HEK293 (cell line): ENCODE measurements at regions not wholly inside any gene's neighbourhood (a gene's known extent, or its start where the extent isn't known, plus 50 kb on each side); places are given as distances from the start of the nearest gene placed in this dataset.

Experiments used
- CTCF ChIA-PET: fragments of 350-600 bp; formaldehyde crosslinking; extraction: SDS; loops from one replicate; lab custom pipeline; 2021; ENCODE audit warnings: antibody characterized with exemption; lab: Yijun Ruan, JAX
- POLR2A ChIA-PET: fragments of 300-600 bp; formaldehyde crosslinking; extraction: SDS; loops from one replicate; lab custom pipeline; 2020; ENCODE audit warnings: antibody characterized with exemption, inconsistent platforms; lab: Yijun Ruan, JAX
- H3K27ac ChIP-seq: fragments of 200-500 bp; sonication (Bioruptor generic); 2 replicates; pipeline ENCODE4 v1.5.1; 2014; ENCODE audit warnings: low read depth, low read length, control low read depth, inconsistent platforms; ENCODE audit errors: extremely low read depth
- H3K36me3 ChIP-seq, 2 experiments: fragments of 200-500 bp in 1 of 2; sonication (Bioruptor generic) in 1 of 2; 1 replicate in 1 of 2; 2 replicates in 1 of 2; pipeline ENCODE4 v1.5.1; 2014 to 2017; ENCODE audit warnings: inconsistent platforms in 2 of 2, low read length in 2 of 2; ENCODE audit not compliant: control insufficient read depth in 2 of 2, insufficient read depth in 1 of 2
- H3K4me1 ChIP-seq: fragments of 200-500 bp; sonication (Bioruptor generic); 2 replicates; pipeline ENCODE4 v1.5.1; 2014; ENCODE audit warnings: mild to moderate bottlenecking, low read length, inconsistent platforms; ENCODE audit not compliant: control insufficient read depth, insufficient read depth
- H3K4me3 ChIP-seq: 2 replicates; pipeline ENCODE4 v1.5.1; 2011; ENCODE audit warnings: low read depth, mild to moderate bottlenecking, control low read depth, low read length, moderate library complexity
- H3K9me3 ChIP-seq: fragments of 200-500 bp; sonication (Bioruptor generic); 2 replicates; pipeline ENCODE4 v1.5.1; 2014; ENCODE audit warnings: low read depth, low read length, inconsistent platforms; ENCODE audit not compliant: control insufficient read depth, insufficient read depth
- BCL11A ChIP-seq: fragments of 450-650 bp; formaldehyde crosslinking; IDR thresholded peaks from 2 replicates; pipeline ENCODE4 v1.5.1; 2016; ENCODE audit warnings: low read depth, missing biosample characterization, missing genetic modification characterization
- BCL6B ChIP-seq: fragments of 450-650 bp; formaldehyde crosslinking; IDR thresholded peaks from 2 replicates; pipeline ENCODE4 v1.5.1; 2017; ENCODE audit warnings: missing biosample characterization, missing genetic modification characterization
- CTCF ChIP-seq: fragments of 450-650 bp; formaldehyde crosslinking; IDR thresholded peaks from 2 replicates; pipeline ENCODE4 v1.5.1; 2016; ENCODE audit warnings: missing biosample characterization, missing genetic modification characterization
- FEZF1 ChIP-seq: fragments of 450-650 bp; formaldehyde crosslinking; IDR thresholded peaks from 2 replicates; pipeline ENCODE4 v1.5.1; 2016; ENCODE audit warnings: missing biosample characterization, missing genetic modification characterization
- KLF8 ChIP-seq: fragments of 450-650 bp; formaldehyde crosslinking; IDR thresholded peaks from 2 replicates; pipeline ENCODE4 v1.5.1; 2016; ENCODE audit warnings: missing biosample characterization, missing genetic modification characterization
- MZF1 ChIP-seq: fragments of 450-650 bp; formaldehyde crosslinking; IDR thresholded peaks from 2 replicates; pipeline ENCODE4 v1.5.1; 2017; ENCODE audit warnings: missing biosample characterization, missing genetic modification characterization, borderline replicate concordance
- PRDM6 ChIP-seq: fragments of 450-650 bp; formaldehyde crosslinking; IDR thresholded peaks from 2 replicates; pipeline ENCODE4 v1.5.1; 2017; ENCODE audit warnings: missing biosample characterization, missing genetic modification characterization
- TRIM28 ChIP-seq: IDR thresholded peaks from 2 replicates; pipeline ENCODE4 v1.6.1; 2011; ENCODE audit warnings: low read length, control low read depth, borderline replicate concordance
- YY2 ChIP-seq: fragments of 450-650 bp; formaldehyde crosslinking; IDR thresholded peaks from 2 replicates; pipeline ENCODE4 v1.5.1; 2016; ENCODE audit warnings: missing biosample characterization, missing genetic modification characterization
- ZFP37 ChIP-seq: fragments of 450-650 bp; formaldehyde crosslinking; IDR thresholded peaks from 2 replicates; pipeline ENCODE4 v1.5.1; 2016; ENCODE audit warnings: missing biosample characterization, missing genetic modification characterization
- ZNF10 ChIP-seq: fragments of 450-650 bp; formaldehyde crosslinking; IDR thresholded peaks from 2 replicates; pipeline ENCODE4 v1.5.1; 2017; ENCODE audit warnings: missing biosample characterization, missing genetic modification characterization
- ZNF138 ChIP-seq: fragments of 450-650 bp; formaldehyde crosslinking; IDR thresholded peaks from 2 replicates; pipeline ENCODE4 v1.5.1; 2016; ENCODE audit warnings: missing biosample characterization, missing genetic modification characterization, borderline replicate concordance
- ZNF19 ChIP-seq: fragments of 450-650 bp; formaldehyde crosslinking; IDR thresholded peaks from 2 replicates; pipeline ENCODE4; 2016; ENCODE audit warnings: missing biosample characterization, missing genetic modification characterization, low read depth
- ZNF2 ChIP-seq: fragments of 450-650 bp; formaldehyde crosslinking; IDR thresholded peaks from 2 replicates; pipeline ENCODE4 v1.5.1; 2016; ENCODE audit warnings: missing biosample characterization, missing genetic modification characterization
- ZNF202 ChIP-seq: fragments of 450-650 bp; formaldehyde crosslinking; IDR thresholded peaks from 2 replicates; pipeline ENCODE4 v1.5.1; 2016; ENCODE audit warnings: missing biosample characterization, missing genetic modification characterization, borderline replicate concordance
- ZNF214 ChIP-seq: fragments of 450-650 bp; formaldehyde crosslinking; IDR thresholded peaks from 2 replicates; pipeline ENCODE4 v1.5.1; 2017; ENCODE audit warnings: missing biosample characterization, mild to moderate bottlenecking, missing genetic modification characterization, borderline replicate concordance
- ZNF221 ChIP-seq: fragments of 450-650 bp; formaldehyde crosslinking; IDR thresholded peaks from 2 replicates; pipeline ENCODE4 v1.5.1; 2017; ENCODE audit warnings: missing biosample characterization, missing genetic modification characterization, borderline replicate concordance
- ZNF292 ChIP-seq: fragments of 450-650 bp; formaldehyde crosslinking; IDR thresholded peaks from 2 replicates; pipeline ENCODE4 v1.5.1; 2016; ENCODE audit warnings: low read depth, missing biosample characterization, missing genetic modification characterization, borderline replicate concordance
- ZNF324 ChIP-seq: fragments of 450-650 bp; formaldehyde crosslinking; IDR thresholded peaks from 2 replicates; pipeline ENCODE4 v1.5.1; 2016; ENCODE audit warnings: missing biosample characterization, missing genetic modification characterization
- ZNF366 ChIP-seq: fragments of 450-650 bp; formaldehyde crosslinking; conservative IDR thresholded peaks from 2 replicates; pipeline ENCODE4 v1.5.1; 2016; ENCODE audit warnings: missing biosample characterization, missing genetic modification characterization
- ZNF426 ChIP-seq: fragments of 450-650 bp; formaldehyde crosslinking; IDR thresholded peaks from 2 replicates; pipeline ENCODE4 v1.5.1; 2017; ENCODE audit warnings: missing biosample characterization, missing genetic modification characterization, mild to moderate bottlenecking, inconsistent platforms, moderate library complexity
- ZNF529 ChIP-seq: fragments of 450-650 bp; formaldehyde crosslinking; IDR thresholded peaks from 2 replicates; pipeline ENCODE4 v1.5.1; 2017; ENCODE audit warnings: missing genetic modification characterization, missing biosample characterization; ENCODE audit not compliant: insufficient replicate concordance
- ZNF548 ChIP-seq: fragments of 450-650 bp; formaldehyde crosslinking; IDR thresholded peaks from 2 replicates; pipeline ENCODE4 v1.5.1; 2016; ENCODE audit warnings: missing biosample characterization, missing genetic modification characterization
- ZNF555 ChIP-seq: fragments of 450-650 bp; formaldehyde crosslinking; conservative IDR thresholded peaks from 2 replicates; pipeline ENCODE4 v1.5.1; 2017; ENCODE audit warnings: missing biosample characterization, mild to moderate bottlenecking, missing genetic modification characterization, inconsistent platforms
- ZNF645 ChIP-seq: fragments of 450-650 bp; formaldehyde crosslinking; IDR thresholded peaks from 2 replicates; pipeline ENCODE4; 2016; ENCODE audit warnings: missing biosample characterization, missing genetic modification characterization
- ZNF776 ChIP-seq: fragments of 450-650 bp; formaldehyde crosslinking; IDR thresholded peaks from 2 replicates; pipeline ENCODE4 v1.5.0; 2017; ENCODE audit warnings: missing biosample characterization, missing genetic modification characterization, borderline replicate concordance
- ZXDB ChIP-seq: fragments of 450-650 bp; formaldehyde crosslinking; IDR thresholded peaks from 2 replicates; pipeline ENCODE4 v1.5.1; 2016; ENCODE audit warnings: missing biosample characterization, missing genetic modification characterization

GRCh38 chr6:113366505-113366904 is 490.6 kb upstream of the MARCKS start (continued):
- TF ChIP-seq MZF1 (tag by site-specific recombination) (no peak), ZNF555 (no peak), ZNF529 (tag by site-specific recombination) (no peak), ZNF2 (no peak), ZNF292 (tag by site-specific recombination) (no peak), ZNF10 (tag by site-specific recombination) (no peak), TRIM28 (no peak), ZNF366 (tag by site-specific recombination) (no peak), ZNF202 (no peak), BCL6B (tag by site-specific recombination) (no peak)

- ChIA-PET POLR2A (no interaction called here), CTCF (interaction anchor here (1.2 kb wide), 1 partner anchor 64 kb away, joined by 10 read pairs; no protein-coding TSS in a partner anchor)
- H3K27ac ChIP-seq, result no peak overlapping the region
- H3K4me1 ChIP-seq, result no peaks in the 10 kb centered on the region
- TF ChIP-seq PRDM6 (no peak), ZXDB (tag by site-specific recombination) (no peak), ZFP37 (tag by site-specific recombination) (no peak), ZNF2 (no peak), BCL6B (tag by site-specific recombination) (no peak), BCL11A (tag by site-specific recombination) (no peak), CTCF (tag by site-specific recombination) (no peak), FEZF1 (no peak), ZNF645 (tag by site-specific recombination) (no peak), ZNF19 (tag by site-specific recombination) (no peak), ZNF138 (tag by site-specific recombination) (no peak), ZNF221 (tag by site-specific recombination) (no peak), ZNF214 (tag by site-specific recombination) (no peak), YY2 (no peak), ZNF776 (tag by site-specific recombination) (no peak), KLF8 (tag by site-specific recombination) (no peak), ZNF548 (tag by site-specific recombination) (no peak), ZNF426 (tag by site-specific recombination) (no peak), ZNF324 (tag by site-specific recombination) (no peak)
- no peaks in the 10 kb centered on the region for H3K9me3 ChIP-seq
- H3K4me3 ChIP-seq, result no peak overlapping the region
- H3K36me3 ChIP-seq, result no peaks in the 10 kb centered on the region
These were observed 486.3 kb upstream of the MARCKS start for GRCh38 chr6:113370508-113371502.
